ENCODE measurements at regions not wholly inside any gene's neighbourhood (a gene's known extent, or its start where the extent isn't known, plus 50 kb on each side); places are given as distances from the start of the nearest gene placed in this dataset.

DNA sequence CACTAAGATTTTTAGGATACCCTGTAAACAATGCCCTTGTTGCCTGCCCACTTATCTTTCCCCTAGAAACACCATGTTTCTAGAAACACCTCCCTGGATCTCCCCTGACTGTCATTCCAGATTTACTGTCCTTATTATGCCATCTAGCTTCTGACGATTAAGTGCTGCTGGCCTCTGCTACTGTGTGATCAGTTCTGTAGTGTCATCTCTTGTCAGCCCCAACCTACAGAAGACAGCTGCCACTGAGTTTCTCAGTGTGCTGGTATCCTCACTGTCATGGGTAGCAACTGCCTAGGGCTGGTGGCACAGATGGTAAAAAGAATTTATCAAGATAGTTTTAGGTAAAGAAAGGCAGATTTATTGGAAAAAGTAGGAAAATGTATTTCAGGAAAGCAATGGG lies 68.7 kb upstream of the WWC2 start:
- Histone ChIP-seq H3K27ac (no peak overlapping the region), H3K4me1 (no peaks in the 10 kb centered on the region), H3K4me3 (no peak overlapping the region), H3K9me3 (no peaks in the 10 kb centered on the region), H3K27me3 (ENCODE audit: insufficient read depth in 3 of 3, low read length in 2 of 3) (no peaks in the 10 kb centered on the region), H3K36me3 (ENCODE audit: insufficient read depth in 1 of 2, low read depth in 1 of 2) (no peaks in the 10 kb centered on the region)
- WGBS, 3 donors, result 19 to 25% (median 20%) methylated on average over 1 of the region's 1 CpG
- intact Hi-C loops (cut with DNase I), result no loop called here
- no peak for DNase-seq
- TF ChIP-seq, protein P1, sequence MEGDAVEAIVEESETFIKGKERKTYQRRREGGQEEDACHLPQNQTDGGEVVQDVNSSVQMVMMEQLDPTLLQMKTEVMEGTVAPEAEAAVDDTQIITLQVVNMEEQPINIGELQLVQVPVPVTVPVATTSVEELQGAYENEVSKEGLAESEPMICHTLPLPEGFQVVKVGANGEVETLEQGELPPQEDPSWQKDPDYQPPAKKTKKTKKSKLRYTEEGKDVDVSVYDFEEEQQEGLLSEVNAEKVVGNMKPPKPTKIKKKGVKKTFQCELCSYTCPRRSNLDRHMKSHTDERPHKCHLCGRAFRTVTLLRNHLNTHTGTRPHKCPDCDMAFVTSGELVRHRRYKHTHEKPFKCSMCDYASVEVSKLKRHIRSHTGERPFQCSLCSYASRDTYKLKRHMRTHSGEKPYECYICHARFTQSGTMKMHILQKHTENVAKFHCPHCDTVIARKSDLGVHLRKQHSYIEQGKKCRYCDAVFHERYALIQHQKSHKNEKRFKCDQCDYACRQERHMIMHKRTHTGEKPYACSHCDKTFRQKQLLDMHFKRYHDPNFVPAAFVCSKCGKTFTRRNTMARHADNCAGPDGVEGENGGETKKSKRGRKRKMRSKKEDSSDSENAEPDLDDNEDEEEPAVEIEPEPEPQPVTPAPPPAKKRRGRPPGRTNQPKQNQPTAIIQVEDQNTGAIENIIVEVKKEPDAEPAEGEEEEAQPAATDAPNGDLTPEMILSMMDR (IDR thresholded peaks at IDR 0.05), result no peak
- ATAC-seq, result no peak

DNA sequence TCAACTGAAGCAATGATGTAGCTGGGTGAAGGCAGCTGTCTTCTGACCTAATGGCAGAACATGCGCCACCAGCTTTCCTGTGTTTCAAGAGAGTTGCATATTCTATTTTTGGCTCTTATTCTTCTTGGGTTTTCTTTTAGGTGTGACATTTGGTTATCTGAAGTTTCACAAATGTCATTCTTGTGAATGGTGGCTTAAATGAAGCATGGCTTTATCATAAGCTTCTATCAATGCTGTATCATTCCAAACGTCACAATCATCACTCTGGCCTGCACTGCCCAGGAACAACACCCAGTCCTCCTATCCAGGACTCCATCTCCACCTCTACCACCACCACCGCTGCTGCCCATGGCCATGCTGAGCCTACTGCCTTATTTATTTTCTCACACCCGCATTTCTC lies 69.7 kb upstream of the WWC2 start:
- no peak overlapping the region for H3K4me3 ChIP-seq
- intact Hi-C loops (cut with DNase I), result no loop called here
- H3K27ac ChIP-seq, result no peak overlapping the region
- H3K27me3 ChIP-seq (ENCODE audit: insufficient read depth in 3 of 3, low read length in 2 of 3), result no peaks in the 10 kb centered on the region
- H3K36me3 ChIP-seq (ENCODE audit: insufficient read depth in 1 of 2, low read depth in 1 of 2), result no peaks in the 10 kb centered on the region
- DNase-seq (no peak), ATAC-seq (no peak)
- WGBS, 3 donors, result 85 to 90% (median 88%) methylated on average over 4 of the region's 4 CpGs
- TF ChIP-seq, protein P1 (IDR thresholded peaks at IDR 0.05), result no peak
- H3K9me3 ChIP-seq, result no peaks in the 10 kb centered on the region
- no peaks in the 10 kb centered on the region for H3K4me1 ChIP-seq

DNA sequence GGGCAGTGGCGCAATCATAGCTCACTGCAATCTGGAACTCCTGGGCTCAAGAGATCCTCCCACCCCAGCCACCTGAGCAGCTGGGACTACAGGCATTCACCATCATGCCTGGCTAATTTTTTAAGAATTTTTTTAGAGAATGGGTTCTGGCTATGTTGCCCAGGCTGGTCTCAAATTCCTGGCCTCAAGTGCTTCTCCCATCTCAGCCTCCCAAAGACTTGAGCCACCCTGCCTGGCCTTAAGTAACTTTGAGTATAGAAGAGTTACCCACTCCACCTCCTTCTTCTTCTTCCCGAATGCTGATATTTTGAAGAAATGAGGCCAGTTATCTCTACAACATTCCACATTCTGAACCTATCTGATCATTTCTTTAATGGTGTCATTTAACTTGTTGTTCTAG lies 72.4 kb upstream of the WWC2 start:
- intact Hi-C loops (cut with DNase I), result no loop called here
- H3K4me3 ChIP-seq, result no peak overlapping the region
- H3K27ac ChIP-seq, result no peak overlapping the region
- H3K9me3 ChIP-seq, result no peaks in the 10 kb centered on the region
- no peak for ATAC-seq
- H3K27me3 ChIP-seq (ENCODE audit: insufficient read depth in 3 of 3, low read length in 2 of 3), result no peaks in the 10 kb centered on the region
- no peaks in the 10 kb centered on the region for H3K36me3 ChIP-seq (ENCODE audit: insufficient read depth in 1 of 2, low read depth in 1 of 2)
- WGBS, 3 donors, result 88 to 93% (median 91%) methylated on average over 2 of the region's 2 CpGs
- DNase-seq, result no peak
- TF ChIP-seq, protein P1 (IDR thresholded peaks at IDR 0.05), result no peak
- no peaks in the 10 kb centered on the region for H3K4me1 ChIP-seq

DNA sequence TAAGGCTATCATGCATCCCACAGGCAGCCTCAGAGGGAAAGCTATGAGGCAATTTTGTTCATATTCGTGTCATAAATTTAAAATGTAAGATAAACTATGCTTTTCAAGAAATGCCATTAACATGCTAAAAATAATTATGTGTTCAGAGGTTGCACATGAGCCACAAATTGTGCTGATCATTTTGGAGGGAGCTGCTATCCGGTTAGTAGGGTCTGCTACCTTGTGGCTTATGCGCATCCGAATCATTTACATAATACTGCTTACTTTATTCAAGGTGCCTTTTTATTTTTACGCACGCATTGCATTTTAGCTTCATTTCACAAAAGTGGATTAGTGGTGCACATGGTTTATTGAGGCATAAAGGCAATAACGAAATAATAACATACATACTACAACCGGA lies 76.4 kb upstream of the WWC2 start:
- H3K27me3 ChIP-seq (ENCODE audit: insufficient read depth in 3 of 3, low read length in 2 of 3), result no peaks in the 10 kb centered on the region
- no peak overlapping the region for H3K4me3 ChIP-seq
- intact Hi-C loops (cut with DNase I), result no loop called here
- TF ChIP-seq, protein P1 (IDR thresholded peaks at IDR 0.05), result no peak
- H3K36me3 ChIP-seq (ENCODE audit: insufficient read depth in 1 of 2, low read depth in 1 of 2), result no peaks in the 10 kb centered on the region
- no peak overlapping the region for H3K27ac ChIP-seq
- WGBS, 3 donors, result 91 to 93% (median 92%) methylated on average over 8 of the region's 8 CpGs
- ATAC-seq (no peak), DNase-seq (no peak)
- H3K4me1 ChIP-seq, result no peaks in the 10 kb centered on the region
- no peaks in the 10 kb centered on the region for H3K9me3 ChIP-seq

DNA sequence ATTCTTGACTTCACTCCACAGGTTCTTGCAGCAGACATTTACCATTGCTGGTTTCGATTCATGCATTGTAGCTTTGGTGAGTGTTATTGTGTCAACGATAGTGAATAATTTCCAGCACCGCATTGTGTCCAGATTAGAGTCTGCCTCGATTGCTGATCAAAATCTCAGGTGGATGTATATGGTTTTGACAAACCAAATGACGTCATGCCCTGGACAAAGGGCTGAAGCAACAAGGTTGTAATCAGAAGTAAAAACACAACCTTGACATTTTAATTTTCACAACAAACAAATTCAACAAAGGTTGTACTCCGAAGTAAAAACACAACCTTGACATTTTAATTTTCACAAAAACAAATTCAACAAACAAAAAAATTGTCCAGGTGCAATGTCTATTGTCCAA lies 81.1 kb upstream of the WWC2 start:
- H3K4me3 ChIP-seq, result no peak overlapping the region
- intact Hi-C loops (cut with DNase I), result no loop called here
- no peak overlapping the region for H3K27ac ChIP-seq
- no peak for ATAC-seq
- no peaks in the 10 kb centered on the region for H3K4me1 ChIP-seq
- WGBS, 3 donors, result 88 to 89% (median 89%) methylated on average over 6 of the region's 6 CpGs
- H3K36me3 ChIP-seq (ENCODE audit: insufficient read depth in 1 of 2, low read depth in 1 of 2), result no peaks in the 10 kb centered on the region
- H3K9me3 ChIP-seq, result no peaks in the 10 kb centered on the region
- DNase-seq, result no peak
- no peaks in the 10 kb centered on the region for H3K27me3 ChIP-seq (ENCODE audit: insufficient read depth in 3 of 3, low read length in 2 of 3)
- TF ChIP-seq, protein P1 (IDR thresholded peaks at IDR 0.05), result no peak
